ENCODE measurements at regions not wholly inside any gene's neighbourhood (a gene's known extent, or its start where the extent isn't known, plus 50 kb on each side); places are given as distances from the start of the nearest gene placed in this dataset.

DNA sequence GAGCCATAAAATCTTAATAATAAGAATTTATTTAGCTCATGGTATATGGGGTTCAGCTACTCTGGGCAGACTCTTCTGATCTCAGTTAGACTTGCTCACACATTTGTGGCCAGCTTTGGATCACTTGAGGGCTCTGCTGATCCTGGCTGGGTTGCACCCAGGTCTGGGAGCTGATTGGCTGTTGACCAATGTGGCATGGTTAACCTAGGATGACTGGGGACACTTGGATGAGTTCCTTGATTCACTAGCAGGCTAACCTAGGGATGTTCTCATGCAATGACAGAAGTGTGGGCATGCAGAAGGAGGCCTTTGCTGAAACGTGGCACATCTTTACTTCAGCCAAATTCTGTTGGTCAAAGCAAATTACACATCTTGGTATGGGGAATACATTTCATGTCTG, 569.5 kb downstream of the UTRN start:
- H3K27me3 ChIP-seq (replicated peaks; ENCODE audit: insufficient read depth, low read length) = no peaks in the 10 kb centered on the region
- H3K4me1 ChIP-seq (ENCODE audit: low read length) = 0 out of 2 replicates have a peak, but pooled peaks cover 5% of the 10 kb centered on the region
- no peaks in the 10 kb centered on the region for H3K79me2 ChIP-seq (ENCODE audit: low read length)
- no peaks in the 10 kb centered on the region for H3K9me2 ChIP-seq (replicated peaks; ENCODE audit: insufficient read depth, low read length)
- no peak overlapping the region for H3K9ac ChIP-seq (ENCODE audit: low read length)
- H3K4me3 ChIP-seq (ENCODE audit: low read length) = no peak overlapping the region
- no peaks in the 10 kb centered on the region for H3F3A ChIP-seq (ENCODE audit: insufficient read depth, low read length)
- no peak overlapping the region for H3K27ac ChIP-seq (ENCODE audit: low read length)
- no peak overlapping the region for H2AFZ ChIP-seq (ENCODE audit: low read length)
- H3K36me3 ChIP-seq (replicated peaks; ENCODE audit: insufficient read depth, low read length) = no peaks in the 10 kb centered on the region
- TF ChIP-seq EZH2phosphoT487 (IDR thresholded peaks at IDR 0.05; ENCODE audit: low read length) = no peak
- no peak for TF ChIP-seq EZH2 (optimal IDR thresholded peaks at IDR 0.05; ENCODE audit: low read depth, low read length)
- TF ChIP-seq, protein P1, sequence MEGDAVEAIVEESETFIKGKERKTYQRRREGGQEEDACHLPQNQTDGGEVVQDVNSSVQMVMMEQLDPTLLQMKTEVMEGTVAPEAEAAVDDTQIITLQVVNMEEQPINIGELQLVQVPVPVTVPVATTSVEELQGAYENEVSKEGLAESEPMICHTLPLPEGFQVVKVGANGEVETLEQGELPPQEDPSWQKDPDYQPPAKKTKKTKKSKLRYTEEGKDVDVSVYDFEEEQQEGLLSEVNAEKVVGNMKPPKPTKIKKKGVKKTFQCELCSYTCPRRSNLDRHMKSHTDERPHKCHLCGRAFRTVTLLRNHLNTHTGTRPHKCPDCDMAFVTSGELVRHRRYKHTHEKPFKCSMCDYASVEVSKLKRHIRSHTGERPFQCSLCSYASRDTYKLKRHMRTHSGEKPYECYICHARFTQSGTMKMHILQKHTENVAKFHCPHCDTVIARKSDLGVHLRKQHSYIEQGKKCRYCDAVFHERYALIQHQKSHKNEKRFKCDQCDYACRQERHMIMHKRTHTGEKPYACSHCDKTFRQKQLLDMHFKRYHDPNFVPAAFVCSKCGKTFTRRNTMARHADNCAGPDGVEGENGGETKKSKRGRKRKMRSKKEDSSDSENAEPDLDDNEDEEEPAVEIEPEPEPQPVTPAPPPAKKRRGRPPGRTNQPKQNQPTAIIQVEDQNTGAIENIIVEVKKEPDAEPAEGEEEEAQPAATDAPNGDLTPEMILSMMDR (IDR thresholded peaks at IDR 0.05; ENCODE audit: low read length) = no peak
- H4K20me1 ChIP-seq (ENCODE audit: insufficient read depth, low read length) = no peaks in the 10 kb centered on the region
- no peak for DNase-seq
- H3K4me2 ChIP-seq (ENCODE audit: low read depth, low read length) = no peak overlapping the region
- H3K9me3 ChIP-seq (replicated peaks; ENCODE audit: insufficient read depth, low read length) = no peaks in the 10 kb centered on the region

DNA sequence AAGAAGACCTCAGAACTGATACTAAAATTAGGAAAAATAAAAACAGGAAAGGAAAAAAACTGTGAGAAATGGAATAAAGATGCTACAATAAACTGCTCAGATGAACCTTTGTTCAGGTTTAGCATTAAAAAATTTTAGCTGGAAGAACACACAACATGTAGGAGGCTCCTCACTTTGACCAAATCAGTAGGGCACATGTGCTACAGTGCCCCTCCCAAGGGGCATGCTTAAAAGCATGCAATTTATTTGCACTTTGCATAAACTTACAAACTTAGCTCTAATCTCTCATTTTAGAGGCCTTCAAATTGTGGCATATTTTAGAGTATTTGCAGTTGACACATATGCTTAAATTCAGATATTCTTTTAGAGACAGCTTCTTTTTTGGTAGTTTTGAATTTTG, 570.2 kb downstream of the UTRN start:
- H3K9ac ChIP-seq (ENCODE audit: low read length) = no peak overlapping the region
- H3K79me2 ChIP-seq (ENCODE audit: low read length) = no peaks in the 10 kb centered on the region
- H3K27me3 ChIP-seq (replicated peaks; ENCODE audit: insufficient read depth, low read length) = no peaks in the 10 kb centered on the region
- H3F3A ChIP-seq (ENCODE audit: insufficient read depth, low read length) = no peaks in the 10 kb centered on the region
- no peak for DNase-seq
- no peak overlapping the region for H2AFZ ChIP-seq (ENCODE audit: low read length)
- no peak overlapping the region for H3K4me2 ChIP-seq (ENCODE audit: low read depth, low read length)
- H3K27ac ChIP-seq (ENCODE audit: low read length) = no peak overlapping the region
- 0 out of 2 replicates have a peak, but pooled peaks cover 5% of the 10 kb centered on the region for H3K4me1 ChIP-seq (ENCODE audit: low read length)
- H4K20me1 ChIP-seq (ENCODE audit: insufficient read depth, low read length) = no peaks in the 10 kb centered on the region
- no peaks in the 10 kb centered on the region for H3K9me2 ChIP-seq (replicated peaks; ENCODE audit: insufficient read depth, low read length)
- no peaks in the 10 kb centered on the region for H3K36me3 ChIP-seq (replicated peaks; ENCODE audit: insufficient read depth, low read length)
- no peaks in the 10 kb centered on the region for H3K9me3 ChIP-seq (replicated peaks; ENCODE audit: insufficient read depth, low read length)
- TF ChIP-seq EZH2phosphoT487 (IDR thresholded peaks at IDR 0.05; ENCODE audit: low read length) = no peak
- TF ChIP-seq, protein P1 (IDR thresholded peaks at IDR 0.05; ENCODE audit: low read length) = no peak
- TF ChIP-seq EZH2 (optimal IDR thresholded peaks at IDR 0.05; ENCODE audit: low read depth, low read length) = no peak
- no peak overlapping the region for H3K4me3 ChIP-seq (ENCODE audit: low read length)

- DNase-seq = no peak
- Histone ChIP-seq H3K9ac (ENCODE audit: low read length) (no peak overlapping the region), H3K9me3 (replicated peaks; ENCODE audit: insufficient read depth, low read length) (no peaks in the 10 kb centered on the region), H3K9me2 (replicated peaks; ENCODE audit: insufficient read depth, low read length) (no peaks in the 10 kb centered on the region), H3K27me3 (replicated peaks; ENCODE audit: insufficient read depth, low read length) (no peaks in the 10 kb centered on the region), H3K4me2 (ENCODE audit: low read depth, low read length) (no peak overlapping the region), H3K79me2 (ENCODE audit: low read length) (no peaks in the 10 kb centered on the region), H4K20me1 (ENCODE audit: insufficient read depth, low read length) (no peaks in the 10 kb centered on the region), H3K36me3 (replicated peaks; ENCODE audit: insufficient read depth, low read length) (no peaks in the 10 kb centered on the region), H2AFZ (ENCODE audit: low read length) (no peak overlapping the region), H3F3A (ENCODE audit: insufficient read depth, low read length) (no peaks in the 10 kb centered on the region), H3K4me3 (ENCODE audit: low read length) (no peak overlapping the region), H3K27ac (ENCODE audit: low read length) (no peak overlapping the region), H3K4me1 (ENCODE audit: low read length) (0 out of 2 replicates have a peak, but pooled peaks cover 5% of the 10 kb centered on the region)
- TF ChIP-seq EZH2phosphoT487 (IDR thresholded peaks at IDR 0.05; ENCODE audit: low read length) = no peak
- TF ChIP-seq EZH2 (optimal IDR thresholded peaks at IDR 0.05; ENCODE audit: low read depth, low read length) = no peak
- TF ChIP-seq, protein P1 (IDR thresholded peaks at IDR 0.05; ENCODE audit: low read length) = no peak
Measured at GRCh38 chr6:144855812-144856531, 570.8 kb downstream of the UTRN start.
